H1 (cell line): ENCODE measurements at regions not wholly inside any gene's neighbourhood (a gene's known extent, or its start where the extent isn't known, plus 50 kb on each side); places are given as distances from the start of the nearest gene placed in this dataset.

Experiments
- CTCF ChIA-PET: fragments of 300-600 bp; sonication (Branson Sonifier 250); formaldehyde crosslinking; loops from one replicate; lab custom pipeline; 2021; ENCODE audit not compliant: partially characterized antibody; lab: Charles Lee
- POLR2A ChIA-PET: fragments of 300-600 bp; sonication (Branson Sonifier 250); formaldehyde crosslinking; loops from one replicate; lab custom pipeline; 2021; ENCODE audit warnings: inconsistent platforms; ENCODE audit not compliant: partially characterized antibody; lab: Charles Lee
- DNase-seq, 2 experiments: peaks; one replicate each; pipeline versions ENCODE4 v3.0.0 to v3.0.0-alpha.2; 2010 to 2022; ENCODE audit warnings: low spot score in 2 of 2, low read depth in 1 of 2, mixed read lengths in 1 of 2
- FAIRE-seq: peaks from 2 replicates; lab custom pipeline; 2011; peaks lifted over from hg19 to GRCh38; lab: Jason Lieb, UNC
- H2AFZ ChIP-seq: 2 replicates; pipeline ENCODE4 v1.8.1; 2012; ENCODE audit warnings: low read length, inconsistent platforms
- H2AK5ac ChIP-seq: 2 replicates; pipeline ENCODE4 v1.6.1; 2013; ENCODE audit warnings: low read depth, low read length
- H2BK120ac ChIP-seq: replicated peaks from 2 replicates; pipeline ENCODE3; 2013; ENCODE audit warnings: low read depth, low read length, inconsistent platforms
- H2BK12ac ChIP-seq: 2 replicates; pipeline ENCODE4 v1.6.1; 2013; ENCODE audit warnings: low read depth, low read length
- H2BK15ac ChIP-seq: 2 replicates; pipeline ENCODE4 v1.6.1; 2013; ENCODE audit warnings: low read length
- H2BK20ac ChIP-seq: 2 replicates; pipeline ENCODE4 v1.6.1; 2013; ENCODE audit warnings: low read length
- H2BK5ac ChIP-seq: 2 replicates; pipeline ENCODE4 v1.6.1; 2013; ENCODE audit warnings: low read depth, low read length
- H3K14ac ChIP-seq: 2 replicates; pipeline ENCODE4 v1.6.1; 2013; ENCODE audit warnings: inconsistent platforms; ENCODE audit not compliant: insufficient read length
- H3K18ac ChIP-seq: 2 replicates; pipeline ENCODE4 v1.6.1; 2013; ENCODE audit warnings: low read length; ENCODE audit errors: extremely low read depth
- H3K23ac ChIP-seq: 2 replicates; pipeline ENCODE4 v1.6.1; 2013; ENCODE audit warnings: inconsistent platforms; ENCODE audit not compliant: insufficient read length
- H3K23me2 ChIP-seq: 2 replicates; pipeline ENCODE4 v1.6.1; 2013; ENCODE audit warnings: low read depth, low read length
- H3K27ac ChIP-seq: 2 replicates; pipeline ENCODE4 v1.6.1; 2011; ENCODE audit warnings: low read depth, low read length, inconsistent platforms
- H3K27me3 ChIP-seq, 4 experiments: replicated peaks in 1 of 4; 1 replicate in 1 of 4; 2 replicates in 3 of 4; pipeline versions ENCODE4 v1.6.1 to v1.8.1; 2011 to 2013; ENCODE audit warnings: low read length in 3 of 4, mild to moderate bottlenecking in 3 of 4, inconsistent platforms in 2 of 4, mixed read lengths in 2 of 4, moderate library complexity in 1 of 4; ENCODE audit not compliant: control insufficient read depth in 3 of 4, insufficient read depth in 3 of 4; ENCODE audit errors: extremely low read depth in 1 of 4
- H3K36me3 ChIP-seq, 4 experiments: 2 replicates each; pipeline versions ENCODE4 v1.6.1 to v1.8.1; 2011 to 2013; ENCODE audit warnings: mild to moderate bottlenecking in 4 of 4, low read length in 3 of 4, moderate library complexity in 2 of 4, control low read depth in 1 of 4, inconsistent platforms in 1 of 4; ENCODE audit not compliant: insufficient read depth in 4 of 4, control insufficient read depth in 2 of 4
- H3K4ac ChIP-seq: replicated peaks from 2 replicates; pipeline ENCODE3; 2013; ENCODE audit warnings: low read length, low read depth, mixed read lengths, inconsistent platforms; ENCODE audit not compliant: insufficient read length
- H3K4me1 ChIP-seq, 4 experiments: replicated peaks in 1 of 4; 1 replicate in 1 of 4; 2 replicates in 3 of 4; pipeline versions ENCODE4 v1.6.1 to v1.8.1; 2011 to 2013; ENCODE audit warnings: low read length in 3 of 4, inconsistent platforms in 2 of 4, mixed read lengths in 1 of 4; ENCODE audit not compliant: insufficient read depth in 4 of 4, control insufficient read depth in 3 of 4
- H3K4me2 ChIP-seq, 2 experiments: 2 replicates each; pipeline versions ENCODE4 v1.6.1 to v1.8.1; 2011 to 2013; ENCODE audit warnings: low read depth in 2 of 2, low read length in 2 of 2, control low read depth in 1 of 2, inconsistent platforms in 1 of 2, mild to moderate bottlenecking in 1 of 2; ENCODE audit not compliant: insufficient read depth in 1 of 2
- H3K4me3 ChIP-seq, 4 experiments: fragments of 200-600, 300-600 bp in 1 of 4; sonication (generic), shearing (Covaris generic), sonication (Bioruptor Twin) in 1 of 4; 2 replicates each; pipeline versions ENCODE4 v1.5.1 to v1.8.1; 2011 to 2016; ENCODE audit warnings: low read length in 4 of 4, low read depth in 3 of 4, control low read depth in 2 of 4, inconsistent platforms in 2 of 4, mild to moderate bottlenecking in 2 of 4, mixed read lengths in 1 of 4, moderate library complexity in 1 of 4; ENCODE audit not compliant: insufficient read depth in 2 of 4; ENCODE audit errors: extremely low read depth in 1 of 4
- H3K56ac ChIP-seq: replicated peaks from 2 replicates; pipeline ENCODE3; 2013; ENCODE audit warnings: low read depth, mild to moderate bottlenecking, mixed read lengths, low read length, inconsistent platforms; ENCODE audit not compliant: insufficient read length
- H3K79me1 ChIP-seq: 2 replicates; pipeline ENCODE4 v1.6.1; 2013; ENCODE audit warnings: low read depth, low read length, control low read depth
- H3K79me2 ChIP-seq, 2 experiments: 2 replicates each; pipeline versions ENCODE4 v1.6.1 to v1.8.1; 2012 to 2013; ENCODE audit warnings: low read length in 2 of 2, mild to moderate bottlenecking in 2 of 2, inconsistent platforms in 1 of 2; ENCODE audit not compliant: insufficient read depth in 2 of 2, control insufficient read depth in 1 of 2
- H3K9ac ChIP-seq, 4 experiments: replicated peaks in 1 of 4; 1 replicate in 1 of 4; 2 replicates in 3 of 4; pipeline versions ENCODE4 v1.6.1 to v1.8.1; 2011 to 2013; ENCODE audit warnings: low read depth in 3 of 4, low read length in 3 of 4, control low read depth in 2 of 4, mild to moderate bottlenecking in 2 of 4, moderate library complexity in 2 of 4, inconsistent platforms in 1 of 4; ENCODE audit errors: extremely low read depth in 1 of 4
- H3K9me3 ChIP-seq, 2 experiments: 2 replicates each; pipeline versions ENCODE4 v1.6.1 to v1.8.1; 2012 to 2013; ENCODE audit warnings: mild to moderate bottlenecking in 2 of 2, moderate library complexity in 2 of 2, control low read depth in 1 of 2, inconsistent platforms in 1 of 2, low read depth in 1 of 2, low read length in 1 of 2, mixed read lengths in 1 of 2; ENCODE audit not compliant: insufficient read depth in 2 of 2
- H4K20me1 ChIP-seq, 2 experiments: replicated peaks in 1 of 2; 2 replicates each; pipeline versions ENCODE3 to v1.8.1; 2011 to 2013; ENCODE audit warnings: inconsistent platforms in 2 of 2, low read length in 2 of 2, mild to moderate bottlenecking in 1 of 2; ENCODE audit not compliant: insufficient read depth in 2 of 2, control insufficient read depth in 1 of 2
- H4K5ac ChIP-seq: 2 replicates; pipeline ENCODE4 v1.6.1; 2013; ENCODE audit warnings: low read length, low read depth, mixed read lengths, inconsistent platforms; ENCODE audit not compliant: insufficient read length
- H4K8ac ChIP-seq: 2 replicates; pipeline ENCODE4 v1.8.0; 2013; ENCODE audit warnings: mild to moderate bottlenecking, moderate library complexity, low read length, inconsistent platforms; ENCODE audit not compliant: insufficient read depth; ENCODE audit errors: extremely low read depth
- H4K91ac ChIP-seq: replicated peaks from 2 replicates; pipeline ENCODE3; 2013; ENCODE audit warnings: low read length, mixed read lengths, inconsistent platforms; ENCODE audit not compliant: insufficient read length
- ATF3 ChIP-seq: IDR thresholded peaks from 2 replicates; pipeline ENCODE4 v1.6.1; 2011; ENCODE audit warnings: low read depth, mild to moderate bottlenecking, low read length; ENCODE audit not compliant: insufficient read depth
- BRCA1 ChIP-seq: IDR thresholded peaks from 2 replicates; pipeline ENCODE4 v1.6.1; 2012; ENCODE audit warnings: low read depth, low read length, improper control_type of control experiment
- FOSL1 ChIP-seq: IDR thresholded peaks from 2 replicates; pipeline ENCODE4 v1.6.1; 2011; ENCODE audit warnings: mild to moderate bottlenecking, low read depth, low read length, moderate library complexity; ENCODE audit not compliant: insufficient read depth
- GTF2F1 ChIP-seq: IDR thresholded peaks from 2 replicates; pipeline ENCODE4 v1.6.1; 2012; ENCODE audit warnings: low read depth, low read length, improper control_type of control experiment, borderline replicate concordance
- JUN ChIP-seq: IDR thresholded peaks from 2 replicates; pipeline ENCODE4 v1.6.1; 2011; ENCODE audit warnings: low read depth, mild to moderate bottlenecking, improper control_type of control experiment, low read length
- NANOG ChIP-seq: IDR thresholded peaks from 2 replicates; pipeline ENCODE4 v1.6.1; 2011; ENCODE audit warnings: low read length, low read depth, mild to moderate bottlenecking, inconsistent platforms; ENCODE audit not compliant: insufficient read depth, poor library complexity, severe bottlenecking
- NRF1 ChIP-seq: IDR thresholded peaks from 2 replicates; pipeline ENCODE4 v1.6.1; 2011; ENCODE audit warnings: mild to moderate bottlenecking, low read depth, low read length, improper control_type of control experiment
- SP4 ChIP-seq: IDR thresholded peaks from 2 replicates; pipeline ENCODE4 v1.6.1; 2012; ENCODE audit warnings: low read length, inconsistent platforms
- SUZ12 ChIP-seq: fragments of 200-600 bp; sonication (generic); IDR thresholded peaks from 2 replicates; pipeline ENCODE4 v1.6.1; 2012; ENCODE audit warnings: mild to moderate bottlenecking, inconsistent platforms, low read length, moderate library complexity, mixed read lengths
- TAF1 ChIP-seq: IDR thresholded peaks from 2 replicates; pipeline ENCODE4 v1.6.1; 2011; ENCODE audit warnings: mild to moderate bottlenecking, low read depth, low read length
- TBP ChIP-seq: IDR thresholded peaks from 2 replicates; pipeline ENCODE4 v1.6.1; 2011; ENCODE audit warnings: low read depth, low read length, improper control_type of control experiment
- WGBS, 2 experiments: shearing (Covaris generic) in 1 of 2; methylation state at CpG; one replicate each; pipeline versions ENCODE4 v1.1.6 to v1.1.7; 2013 to 2015; ENCODE audit warnings: low lambda C conversion rate in 2 of 2, mixed read lengths in 2 of 2, inconsistent platforms in 1 of 2, low coverage in 1 of 2, missing lambda C conversion rate in 1 of 2; ENCODE audit not compliant: insufficient replicate concordance in 2 of 2, insufficient coverage in 1 of 2, insufficient read length in 1 of 2; ENCODE audit errors: extremely low coverage in 1 of 2, missing lambda C conversion rate in 1 of 2; 5-methylcytosine and 5-hydroxymethylcytosine counted together
- TF ChIP-seq, protein P1 (sequence below): IDR thresholded peaks from 2 replicates; pipeline ENCODE4 v1.6.1; 2011; ENCODE audit warnings: low read length, improper control_type of control experiment
- TF ChIP-seq, protein P2 (sequence below): IDR thresholded peaks from 2 replicates; pipeline ENCODE4 v1.6.1; 2012; ENCODE audit warnings: inconsistent platforms

DNA sequence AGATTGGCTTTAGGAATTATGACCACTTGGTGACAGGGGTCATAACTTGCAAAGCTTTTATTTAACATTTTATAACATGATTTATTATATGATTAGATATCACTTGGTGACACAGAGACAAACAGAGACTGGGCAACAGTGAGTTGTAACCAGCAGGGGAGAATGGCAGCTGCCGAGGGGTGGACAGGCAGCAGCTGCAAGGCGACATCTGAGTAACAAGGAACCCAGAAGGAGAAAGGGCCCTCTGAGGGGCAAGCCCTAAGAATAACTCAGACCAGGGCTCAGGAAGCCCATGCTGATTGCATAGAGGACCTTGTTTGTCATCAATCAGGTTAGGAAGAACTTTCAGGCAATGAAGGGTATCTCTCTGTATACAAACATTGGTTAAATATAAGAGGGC lies 339.9 kb upstream of the SOX11 start:
- no peaks in the 10 kb centered on the region for H3K4me1 ChIP-seq
- H3K27me3 ChIP-seq, result peaks cover 0 to 1% (median 0%) of the 10 kb centered on the region in 4 experiments; a peak in 1 of 7 replicates
- no peak overlapping the region for H2BK20ac ChIP-seq
- no peaks in the 10 kb centered on the region for H3K23me2 ChIP-seq
- no peaks in the 10 kb centered on the region for H3K79me2 ChIP-seq
- no peak overlapping the region for H3K27ac ChIP-seq
- H4K20me1 ChIP-seq, result no peaks in the 10 kb centered on the region
- no peak overlapping the region for H2BK120ac ChIP-seq
- H3K14ac ChIP-seq, result no peak overlapping the region
- H4K8ac ChIP-seq, result no peak overlapping the region
- FAIRE-seq, result no peak
- no peak overlapping the region for H3K23ac ChIP-seq
- H3K18ac ChIP-seq, result no peak overlapping the region
- no peak overlapping the region for H2BK5ac ChIP-seq
- CTCF ChIA-PET, result interaction anchor here (1.0 to 1.4 kb wide), 2 partner anchors 13 to 116 kb away, joined by 3 to 4 read pairs; no protein-coding TSS in a partner anchor
- H2BK15ac ChIP-seq, result no peak overlapping the region
- H3K4me3 ChIP-seq, result no peak overlapping the region
- H3K4me2 ChIP-seq, result no peak overlapping the region
- no peaks in the 10 kb centered on the region for H3K36me3 ChIP-seq
- H2BK12ac ChIP-seq, result no peak overlapping the region
- no peaks in the 10 kb centered on the region for H3K79me1 ChIP-seq
- H3K9me3 ChIP-seq, result no peaks in the 10 kb centered on the region
- WGBS, 2 experiments, result 85% methylated on average over 2 of the region's 2 CpGs; no CpG with 5 or more reads in 1 of the 2 experiments
- DNase-seq, result no peak
- no peak overlapping the region for H2AFZ ChIP-seq
- POLR2A ChIA-PET, result no interaction called here
- no peak overlapping the region for H3K4ac ChIP-seq
- no peak overlapping the region for H4K5ac ChIP-seq
- no peak overlapping the region for H2AK5ac ChIP-seq
- H3K56ac ChIP-seq, result no peak overlapping the region
- H3K9ac ChIP-seq, result no peak overlapping the region
- H4K91ac ChIP-seq, result no peak overlapping the region
- TF ChIP-seq BRCA1, result no peak
- no peak for TF ChIP-seq SUZ12
- TF ChIP-seq TAF1, result no peak
- TF ChIP-seq, protein P1, sequence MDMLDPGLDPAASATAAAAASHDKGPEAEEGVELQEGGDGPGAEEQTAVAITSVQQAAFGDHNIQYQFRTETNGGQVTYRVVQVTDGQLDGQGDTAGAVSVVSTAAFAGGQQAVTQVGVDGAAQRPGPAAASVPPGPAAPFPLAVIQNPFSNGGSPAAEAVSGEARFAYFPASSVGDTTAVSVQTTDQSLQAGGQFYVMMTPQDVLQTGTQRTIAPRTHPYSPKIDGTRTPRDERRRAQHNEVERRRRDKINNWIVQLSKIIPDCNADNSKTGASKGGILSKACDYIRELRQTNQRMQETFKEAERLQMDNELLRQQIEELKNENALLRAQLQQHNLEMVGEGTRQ, result no peak
- TF ChIP-seq TBP, result no peak
- TF ChIP-seq JUN, result no peak
- TF ChIP-seq, protein P2, sequence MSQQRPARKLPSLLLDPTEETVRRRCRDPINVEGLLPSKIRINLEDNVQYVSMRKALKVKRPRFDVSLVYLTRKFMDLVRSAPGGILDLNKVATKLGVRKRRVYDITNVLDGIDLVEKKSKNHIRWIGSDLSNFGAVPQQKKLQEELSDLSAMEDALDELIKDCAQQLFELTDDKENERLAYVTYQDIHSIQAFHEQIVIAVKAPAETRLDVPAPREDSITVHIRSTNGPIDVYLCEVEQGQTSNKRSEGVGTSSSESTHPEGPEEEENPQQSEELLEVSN, result no peak
- TF ChIP-seq ATF3, result no peak
- no peak for TF ChIP-seq FOSL1
- no peak for TF ChIP-seq GTF2F1
- no peak for TF ChIP-seq NANOG
- TF ChIP-seq NRF1, result no peak
- TF ChIP-seq SP4, result no peak
